ENCODE measurements at regions not wholly inside any gene's neighbourhood (a gene's known extent, or its start where the extent isn't known, plus 50 kb on each side); places are given as distances from the start of the nearest gene placed in this dataset.
"Not testable (repeated sequence)": the region's sequence is repeated elsewhere in the genome, so short reads cannot be mapped to it uniquely, and the experiment has no call there.

DNA sequence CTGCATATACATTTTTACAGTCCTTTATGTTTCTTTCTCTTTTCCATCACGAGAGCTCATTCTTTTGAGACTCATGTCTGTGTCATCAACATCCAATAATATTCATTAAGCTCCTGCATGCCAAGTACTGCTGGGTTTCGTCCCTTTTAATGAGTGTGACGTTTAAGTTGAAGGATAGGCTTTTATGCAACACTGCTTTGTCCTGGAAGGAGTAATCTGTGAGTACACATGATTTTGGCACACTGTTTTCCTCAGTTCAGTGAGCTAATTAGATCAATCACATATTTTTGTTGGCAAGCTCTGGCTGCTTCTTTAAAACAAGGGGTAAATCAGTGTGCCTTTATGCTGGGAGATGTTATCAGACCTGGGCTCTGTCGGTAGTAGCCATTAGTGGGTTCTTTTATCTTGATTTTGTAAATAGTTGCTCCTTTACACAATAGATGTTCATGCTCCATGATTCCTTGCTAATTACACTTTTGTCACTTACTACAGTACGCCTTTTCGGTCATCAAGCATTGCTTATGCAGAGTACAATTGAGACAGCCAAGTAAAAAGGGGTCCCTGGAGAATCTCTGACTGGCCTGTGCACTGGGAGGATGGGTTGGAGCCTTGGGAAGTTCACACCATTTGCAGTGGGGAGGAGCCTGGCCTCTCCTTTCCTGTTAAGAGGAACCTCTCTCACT is 132.6 kb downstream of the FHIP1A start:
- Histone ChIP-seq H3K4me3 (no peak overlapping the region), H3K27ac (replicated peaks in 1 of 4) (no peak overlapping the region), H3K9me3 (no peaks in the 10 kb centered on the region), H3K36me3 (no peaks in the 10 kb centered on the region), H3K27me3 (no peaks in the 10 kb centered on the region), H3K4me1 (peaks cover 0 to 11% (median 4%) of the 10 kb centered on the region in 4 donors)
- TF ChIP-seq POLR2A (IDR thresholded peaks at IDR 0.05; ENCODE audit: low read depth) (no peak), POLR2AphosphoS5 (IDR thresholded peaks at IDR 0.05) (no peak)
- DNase-seq (ENCODE audit: extremely low spot score) = no peak
- 47% methylated on average over 6 of the region's 6 CpGs for WGBS
- intact Hi-C loops (cut with DNase I) = no loop called here

GRCh38 chr4:151548708-151549107 is 139.7 kb downstream of the FHIP1A start:
- no peaks in the 10 kb centered on the region for H3K4me1 ChIP-seq
- 95% methylated on average over 8 of the region's 8 CpGs for WGBS
- no peak for TF ChIP-seq POLR2AphosphoS5 (IDR thresholded peaks at IDR 0.05)
- no peak for TF ChIP-seq CTCF (IDR thresholded peaks at IDR 0.05)
- no peak for TF ChIP-seq POLR2A (IDR thresholded peaks at IDR 0.05; ENCODE audit: low read depth)
- no peak for TF ChIP-seq EP300 (IDR thresholded peaks at IDR 0.05)

DNA sequence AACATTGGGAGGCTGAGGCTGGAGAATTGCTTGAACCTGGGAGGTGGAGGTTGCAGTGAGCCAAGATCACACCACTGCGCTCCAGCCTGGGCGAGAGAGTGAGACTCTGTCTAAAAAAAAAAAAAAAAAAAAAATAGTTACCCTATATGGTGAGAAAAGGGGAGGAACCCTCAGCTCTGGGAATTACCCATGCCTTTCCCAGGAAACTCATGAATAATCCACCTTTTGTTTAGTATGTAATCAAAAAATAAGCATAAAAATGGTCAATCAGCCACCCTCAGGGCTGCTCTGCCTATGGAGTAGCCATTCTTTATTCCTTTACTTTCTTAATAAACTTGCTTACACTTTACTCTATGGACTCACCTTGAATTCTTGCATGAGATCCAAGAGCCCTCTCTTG is 140.4 kb downstream of the FHIP1A start:
- intact Hi-C loops (cut with DNase I) = not testable (repeated sequence)
- H3K9me3 ChIP-seq = peaks cover 0 to 27% (median 20%) of the 10 kb centered on the region in 4 donors

More at GRCh38 chr4:151548708-151549107, 139.7 kb downstream of the FHIP1A start:
- no peak overlapping the region for H3K27ac ChIP-seq (replicated peaks in 1 of 4)
- no peak for DNase-seq (ENCODE audit: extremely low spot score)
- intact Hi-C loops (cut with DNase I) = no loop called here
- H3K4me3 ChIP-seq = no peak overlapping the region
- peaks cover 0 to 27% (median 20%) of the 10 kb centered on the region in 4 donors for H3K9me3 ChIP-seq
- no peaks in the 10 kb centered on the region for H3K36me3 ChIP-seq
- H3K27me3 ChIP-seq = no peaks in the 10 kb centered on the region

GRCh38 chr4:151553874-151554273 is 144.9 kb downstream of the FHIP1A start:
- no peaks in the 10 kb centered on the region for H3K36me3 ChIP-seq
- no peak for TF ChIP-seq EP300 (IDR thresholded peaks at IDR 0.05)
- no peak for TF ChIP-seq POLR2A (IDR thresholded peaks at IDR 0.05; ENCODE audit: low read depth)
- TF ChIP-seq POLR2AphosphoS5 (IDR thresholded peaks at IDR 0.05) = no peak
- no peak for TF ChIP-seq CTCF (IDR thresholded peaks at IDR 0.05)
- WGBS = 40% methylated on average over 2 of the region's 2 CpGs
- H3K27me3 ChIP-seq = no peaks in the 10 kb centered on the region
- intact Hi-C loops (cut with DNase I) = no loop called here
- peaks cover 0 to 16% (median 7%) of the 10 kb centered on the region in 4 donors for H3K9me3 ChIP-seq
- H3K4me1 ChIP-seq = no peaks in the 10 kb centered on the region
- no peak overlapping the region for H3K27ac ChIP-seq (replicated peaks in 1 of 4)
- DNase-seq (ENCODE audit: extremely low spot score) = no peak
- H3K4me3 ChIP-seq = no peak overlapping the region

More for the DNA sequence above, 140.4 kb downstream of the FHIP1A start:
- H3K27me3 ChIP-seq; DNase-seq (ENCODE audit: extremely low spot score); H3K4me1 ChIP-seq; H3K27ac ChIP-seq (replicated peaks in 1 of 4); H3K36me3 ChIP-seq; H3K4me3 ChIP-seq: not testable (repeated sequence)
- WGBS = 98% methylated on average over 2 of the region's 2 CpGs

- Histone ChIP-seq H3K4me1 (no peaks in the 10 kb centered on the region), H3K27ac (replicated peaks in 1 of 4) (no peak overlapping the region), H3K9me3 (peaks cover 0 to 7% (median 5%) of the 10 kb centered on the region in 4 donors), H3K27me3 (no peaks in the 10 kb centered on the region), H3K4me3 (no peak overlapping the region), H3K36me3 (no peaks in the 10 kb centered on the region)
- WGBS = 45% methylated on average over 1 of the region's 1 CpG
- no peak for TF ChIP-seq EP300 (IDR thresholded peaks at IDR 0.05)
- no peak for TF ChIP-seq CTCF (IDR thresholded peaks at IDR 0.05)
- no peak for TF ChIP-seq POLR2AphosphoS5 (IDR thresholded peaks at IDR 0.05)
- TF ChIP-seq POLR2A (IDR thresholded peaks at IDR 0.05; ENCODE audit: low read depth) = no peak
- DNase-seq (ENCODE audit: extremely low spot score) = no peak
- intact Hi-C loops (cut with DNase I) = no loop called here
Observed at GRCh38 chr4:151555151-151555945, 146.4 kb downstream of the FHIP1A start.

Data from esophagus muscularis mucosa (tissue), 4 donors.